ENCODE measurements at regions not wholly inside any gene's neighbourhood (a gene's known extent, or its start where the extent isn't known, plus 50 kb on each side); places are given as distances from the start of the nearest gene placed in this dataset.
"Not testable (repeated sequence)": the region's sequence is repeated elsewhere in the genome, so short reads cannot be mapped to it uniquely, and the experiment has no call there.

- no peak for DNase-seq
Observed at GRCh38 chr18:38644875-38645641, 1079.5 kb upstream of the CELF4 start.

DNA sequence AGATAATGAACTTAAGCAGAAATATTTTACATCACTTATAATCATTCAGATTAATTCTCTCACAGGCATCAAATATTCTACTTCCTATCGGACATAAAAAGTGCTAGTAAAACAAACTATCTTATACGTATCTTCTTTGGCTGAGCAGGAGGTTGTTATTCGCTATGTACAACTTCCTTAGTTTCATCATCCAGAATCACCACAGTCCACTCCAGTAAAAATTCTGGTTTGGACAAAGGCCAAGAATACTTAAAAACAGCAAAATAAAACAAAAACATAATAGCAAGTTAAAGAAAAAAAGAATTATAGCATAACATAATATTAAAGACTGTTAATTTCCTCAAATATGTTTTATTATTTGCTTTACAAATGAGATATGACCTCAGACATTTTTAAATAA lies 1077.1 kb upstream of the CELF4 start:
- DNase-seq: no peak

DNA sequence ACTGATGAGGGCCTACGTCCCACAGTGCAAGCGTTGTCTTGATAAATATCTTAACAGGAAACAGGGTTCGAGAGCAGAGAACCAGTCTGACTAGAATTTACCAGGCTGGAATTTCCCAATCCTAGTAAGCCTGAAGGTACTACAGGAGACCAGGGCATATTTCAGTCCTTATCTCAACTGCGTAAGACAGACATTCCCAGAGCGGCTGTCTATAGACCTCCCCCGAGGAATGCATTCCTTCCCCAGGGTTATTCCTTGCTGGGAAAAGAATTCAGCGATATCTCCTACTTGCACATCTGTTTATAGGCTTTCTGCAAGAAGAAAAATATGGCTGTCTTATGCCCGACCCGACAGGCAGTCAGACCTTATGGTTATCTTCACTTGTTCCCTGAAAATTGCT lies 1074.1 kb upstream of the CELF4 start:
- DNase-seq: not testable (repeated sequence)

DNA sequence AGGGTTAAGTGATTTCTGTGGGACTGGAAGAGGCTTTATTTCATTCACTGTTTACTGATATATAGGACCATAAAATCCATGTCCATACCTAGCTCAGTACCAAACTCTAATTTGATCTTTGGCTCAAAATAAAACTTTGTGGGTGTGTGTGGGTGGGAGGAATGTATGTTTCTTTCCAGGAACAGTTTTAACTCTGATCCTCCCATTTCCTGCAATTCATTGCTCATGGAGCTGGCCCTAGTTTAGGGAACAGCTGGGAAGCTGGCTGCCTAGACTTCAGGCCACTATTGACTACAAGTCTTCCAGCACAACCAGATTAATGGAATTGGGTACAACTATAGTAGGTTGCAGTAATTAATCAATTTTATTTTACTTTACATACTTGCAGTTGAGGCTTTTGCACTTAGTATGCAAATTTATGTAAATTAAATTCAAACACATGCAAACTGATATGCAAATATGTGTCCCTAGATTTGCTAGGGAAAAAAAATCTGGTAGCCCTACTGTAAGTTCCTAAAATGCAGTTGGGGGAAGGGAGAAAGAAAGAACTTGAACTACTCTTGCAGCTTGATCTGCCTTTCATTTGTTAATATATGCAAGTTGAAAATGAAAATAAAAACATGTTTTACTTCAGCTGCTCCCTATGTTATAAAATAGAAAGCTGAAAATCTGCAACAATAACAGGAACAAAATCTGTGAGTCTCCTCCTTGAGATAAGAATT lies 1070.3 kb upstream of the CELF4 start:
- DNase-seq: no peak

- DNase-seq: no peak
Observed at GRCh38 chr18:38634117-38634516, 1068.5 kb upstream of the CELF4 start.

GRCh38 chr18:38633333-38633732 lies 1067.7 kb upstream of the CELF4 start:
- no peak for DNase-seq

DNA sequence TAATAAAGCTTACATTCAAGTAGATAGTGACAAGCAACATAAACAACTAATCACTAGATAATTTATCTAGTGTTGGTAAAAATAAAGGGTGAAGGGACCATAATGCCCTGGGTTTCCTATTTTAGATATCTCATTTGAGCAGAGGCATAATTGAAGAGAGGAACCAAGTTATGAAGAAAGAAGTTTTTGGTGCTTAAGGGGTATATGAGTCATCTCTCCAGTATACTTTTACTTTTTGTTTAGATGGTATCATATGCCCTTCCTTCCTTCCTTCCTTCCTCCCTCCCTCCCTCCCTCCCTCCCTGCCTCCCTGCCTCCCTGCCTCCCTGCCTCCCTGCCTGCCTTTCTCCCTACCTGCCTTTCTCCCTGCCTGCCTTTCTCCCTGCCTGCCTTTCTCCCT lies 1053.5 kb upstream of the CELF4 start:
- DNase-seq: no peak

GRCh38 chr18:38616306-38616705 lies 1050.7 kb upstream of the CELF4 start:
- DNase-seq: no peak

GRCh38 chr18:38612904-38613303 lies 1047.3 kb upstream of the CELF4 start:
- no peak for DNase-seq

GRCh38 chr18:38611036-38611964 lies 1045.7 kb upstream of the CELF4 start:
- DNase-seq: no peak

- no peak for DNase-seq
Observed at GRCh38 chr18:38606841-38607240, 1041.2 kb upstream of the CELF4 start.

GRCh38 chr18:38602341-38602740 lies 1036.7 kb upstream of the CELF4 start:
- no peak for DNase-seq

GRCh38 chr18:38587571-38587970 lies 1022.0 kb upstream of the CELF4 start:
- no peak for DNase-seq

DNA sequence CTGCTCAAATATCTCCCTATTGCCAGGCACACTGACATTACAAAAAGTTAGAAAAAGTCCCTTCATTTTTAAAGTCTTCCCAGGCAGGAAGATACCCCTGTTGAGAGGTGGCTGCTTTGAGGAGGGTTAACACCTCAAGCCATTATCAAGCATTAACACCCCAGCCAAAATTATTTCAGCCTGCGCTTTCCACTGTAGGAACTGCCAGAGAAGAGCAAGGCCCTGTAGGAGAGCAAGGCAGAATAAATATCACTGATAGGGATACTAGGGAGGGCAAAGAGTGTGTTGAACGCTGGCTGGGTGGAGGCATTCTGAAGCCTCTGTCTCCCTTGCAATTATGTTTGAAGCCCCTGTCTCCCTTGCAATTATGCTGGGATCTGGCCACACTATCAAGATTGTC lies 1020.7 kb upstream of the CELF4 start:
- DNase-seq: no peak

DNA sequence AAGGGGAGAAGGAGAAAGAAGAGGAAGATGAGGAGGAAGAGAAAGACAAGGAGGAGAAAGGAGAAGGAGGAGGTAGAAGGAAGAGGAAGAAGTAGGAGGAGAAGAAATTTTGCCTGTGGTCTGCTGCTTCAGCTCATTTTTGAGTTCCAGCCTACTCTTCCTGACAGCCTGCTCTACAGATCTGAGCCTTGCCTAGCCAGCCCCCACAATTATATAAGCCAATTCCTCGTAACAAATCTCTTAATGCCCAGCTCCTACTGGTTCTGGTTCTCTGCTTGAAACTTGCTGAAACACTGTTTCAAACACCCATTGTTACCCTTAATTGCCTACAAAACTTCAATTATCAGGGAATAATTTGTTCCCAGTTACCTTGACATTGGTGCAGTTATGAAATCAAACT lies 1014.2 kb upstream of the CELF4 start:
- no peak for DNase-seq

- peak; percentile 12 for DNase-seq
Observed at GRCh38 chr18:38576916-38577315, 1011.3 kb upstream of the CELF4 start.

DNA sequence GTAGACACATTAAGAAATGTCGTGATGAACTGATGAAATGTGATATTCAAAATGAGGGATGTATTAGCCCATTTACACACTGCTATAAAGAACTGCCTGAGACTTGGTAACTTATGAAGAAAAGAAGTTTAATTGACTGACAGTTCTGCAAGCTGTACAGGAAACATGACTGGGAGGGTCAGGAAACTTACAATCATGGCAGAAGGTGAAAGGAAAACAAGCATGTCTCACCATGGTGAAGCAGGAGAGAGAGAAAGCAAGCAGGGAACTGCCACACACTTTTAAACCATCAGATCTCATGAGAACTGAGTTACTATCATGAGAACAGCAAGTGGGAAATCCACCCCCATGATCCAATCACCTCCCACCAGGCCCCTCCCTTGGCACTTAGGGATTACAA lies 1010.8 kb upstream of the CELF4 start:
- DNase-seq: peak; percentile 3

DNA sequence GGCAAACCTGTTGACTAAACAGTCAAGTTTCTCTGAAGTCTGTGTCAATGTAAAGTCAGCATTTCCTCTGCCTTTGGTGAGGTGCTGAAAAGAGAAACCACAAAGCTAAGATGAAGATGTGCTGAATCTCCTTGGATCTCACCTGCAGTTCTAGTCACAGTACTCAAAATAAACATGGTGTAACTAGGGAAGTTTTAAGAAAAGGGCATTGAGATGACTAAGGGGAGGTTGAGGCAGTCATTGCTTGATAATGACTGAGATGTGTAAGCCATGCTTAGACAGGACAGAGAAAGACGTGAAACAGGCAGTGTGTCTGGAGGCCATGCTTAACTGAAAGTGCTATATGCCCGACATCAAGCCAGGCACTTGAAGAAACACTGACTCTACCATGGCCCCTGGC lies 1010.0 kb upstream of the CELF4 start:
- DNase-seq: peak; percentile 14

- DNase-seq: no peak
Observed at GRCh38 chr18:38575023-38575422, 1009.4 kb upstream of the CELF4 start.

DNA sequence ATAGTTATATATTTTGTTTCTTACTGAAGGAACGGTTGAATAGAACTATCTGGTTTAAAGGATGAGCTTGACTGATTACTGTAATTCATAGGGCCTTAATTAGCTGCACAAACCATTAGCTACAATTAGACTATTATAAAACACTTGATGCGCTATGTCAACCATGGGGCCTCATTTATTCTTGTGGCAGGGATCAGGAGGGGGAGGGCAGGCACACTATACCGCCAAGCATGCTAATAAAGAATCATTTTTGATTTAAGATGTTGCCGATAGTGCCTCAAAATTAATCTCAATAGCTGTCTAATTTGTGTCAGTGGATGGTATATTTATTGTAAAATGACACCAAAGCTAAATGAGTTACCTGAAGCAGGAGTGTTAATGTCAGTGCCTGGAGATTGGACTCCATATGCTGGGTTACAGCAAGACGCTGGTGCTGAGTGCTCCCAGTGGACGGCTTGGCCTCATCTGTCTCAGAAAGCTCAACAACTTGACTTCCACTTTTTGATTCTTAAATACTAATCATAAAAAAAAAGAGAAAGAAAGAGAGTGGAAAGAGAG lies 1007.0 kb upstream of the CELF4 start:
- DNase-seq: no peak

GRCh38 chr18:38571651-38572050 lies 1006.1 kb upstream of the CELF4 start:
- DNase-seq: no peak

GRCh38 chr18:38565513-38565912 lies 999.9 kb upstream of the CELF4 start:
- no peak for DNase-seq

- no peak for DNase-seq
Observed at GRCh38 chr18:38563396-38563980, 997.9 kb upstream of the CELF4 start.
